ENCODE measurements at regions not wholly inside any gene's neighbourhood (a gene's known extent, or its start where the extent isn't known, plus 50 kb on each side); places are given as distances from the start of the nearest gene placed in this dataset.
A peak's percentile ranks its signal among the peaks of the same experiment; 100 is the strongest.
"Not testable (repeated sequence)": the region's sequence is repeated elsewhere in the genome, so short reads cannot be mapped to it uniquely, and the experiment has no call there.

- DNase-seq: peak; percentile 89
Observed at GRCh38 chr3:159280386-159281191, 478.7 kb downstream of the MFSD1 start.

DNA sequence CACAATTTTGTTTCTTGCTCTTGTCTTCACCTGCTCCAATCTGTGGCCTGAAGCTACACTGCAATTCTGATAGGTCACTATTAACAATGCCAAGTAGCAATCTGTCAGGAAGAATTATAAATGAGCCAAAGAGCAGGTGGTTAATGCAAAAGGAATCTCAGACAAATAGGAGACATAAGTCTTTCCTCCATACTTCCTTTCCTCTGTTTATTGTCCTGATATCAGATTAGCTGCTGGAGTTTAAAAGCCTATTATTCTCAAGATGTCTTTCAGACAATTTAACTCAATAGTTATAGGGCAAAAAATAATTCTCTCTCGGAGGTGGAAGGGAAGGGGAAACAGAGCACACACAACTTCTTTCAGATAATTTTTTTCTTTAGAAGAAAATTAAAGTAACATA is 491.6 kb downstream of the MFSD1 start:
- DNase-seq: no peak

- DNase-seq: no peak
Observed at GRCh38 chr3:159301961-159302360, 500.1 kb downstream of the MFSD1 start.

DNA sequence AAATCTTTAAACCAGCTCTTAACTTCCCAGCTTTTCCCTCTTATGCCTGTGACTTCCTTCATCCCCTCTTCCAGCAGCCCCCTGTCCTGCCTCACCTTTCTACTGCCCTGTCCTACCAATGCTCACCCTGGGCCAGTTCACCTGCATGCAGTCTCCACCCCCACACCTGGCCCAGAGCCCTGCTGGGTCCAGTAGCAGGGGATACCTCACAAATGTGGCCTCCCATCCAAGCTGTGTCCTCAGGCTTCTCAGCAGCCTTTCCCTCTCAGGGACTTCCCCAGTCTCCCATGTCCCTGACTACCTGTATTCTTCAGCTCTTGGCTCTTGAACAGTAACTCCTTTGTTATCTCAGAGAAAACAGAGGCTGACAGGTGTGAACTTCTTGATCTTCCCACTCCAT is 503.2 kb downstream of the MFSD1 start:
- DNase-seq: no peak

DNA sequence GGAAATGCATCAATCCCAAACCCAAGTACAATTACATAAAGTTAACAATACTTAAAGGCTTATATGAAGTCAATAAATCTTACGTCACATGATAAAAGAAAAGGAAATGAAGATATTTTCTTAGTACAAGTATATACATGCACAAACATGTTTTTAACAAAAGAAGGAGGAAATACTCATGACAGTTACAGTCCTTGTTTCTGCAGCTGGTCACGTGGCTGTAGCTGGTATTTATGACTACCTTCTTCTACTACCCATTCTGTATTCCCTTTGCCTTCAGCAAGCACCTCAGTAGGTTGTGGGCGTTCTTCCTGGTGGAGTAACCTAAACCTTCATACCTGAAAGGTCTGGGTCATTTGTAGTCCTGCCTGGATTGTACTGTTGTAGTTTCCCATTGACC is 514.9 kb downstream of the MFSD1 start:
- DNase-seq: not testable (repeated sequence)

DNA sequence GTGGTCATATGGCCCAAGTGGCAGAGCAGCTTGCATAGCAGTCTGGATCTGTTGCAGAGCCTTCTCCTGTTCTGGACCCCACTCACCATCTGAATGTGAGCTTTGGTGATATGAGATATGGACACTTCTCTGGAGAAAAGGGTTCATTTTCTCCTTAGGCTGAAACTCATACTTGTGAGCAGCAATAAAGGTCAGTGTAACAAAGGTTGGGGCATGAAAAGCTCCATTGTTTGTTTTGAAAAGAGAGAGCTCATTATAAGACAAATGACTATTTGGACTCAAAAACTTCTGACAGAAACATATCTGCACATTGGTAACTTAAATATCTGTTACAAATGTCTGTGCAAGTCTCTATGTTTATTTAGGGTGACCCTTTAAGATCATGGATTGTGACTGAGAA is 517.3 kb downstream of the MFSD1 start:
- DNase-seq: no peak

DNA sequence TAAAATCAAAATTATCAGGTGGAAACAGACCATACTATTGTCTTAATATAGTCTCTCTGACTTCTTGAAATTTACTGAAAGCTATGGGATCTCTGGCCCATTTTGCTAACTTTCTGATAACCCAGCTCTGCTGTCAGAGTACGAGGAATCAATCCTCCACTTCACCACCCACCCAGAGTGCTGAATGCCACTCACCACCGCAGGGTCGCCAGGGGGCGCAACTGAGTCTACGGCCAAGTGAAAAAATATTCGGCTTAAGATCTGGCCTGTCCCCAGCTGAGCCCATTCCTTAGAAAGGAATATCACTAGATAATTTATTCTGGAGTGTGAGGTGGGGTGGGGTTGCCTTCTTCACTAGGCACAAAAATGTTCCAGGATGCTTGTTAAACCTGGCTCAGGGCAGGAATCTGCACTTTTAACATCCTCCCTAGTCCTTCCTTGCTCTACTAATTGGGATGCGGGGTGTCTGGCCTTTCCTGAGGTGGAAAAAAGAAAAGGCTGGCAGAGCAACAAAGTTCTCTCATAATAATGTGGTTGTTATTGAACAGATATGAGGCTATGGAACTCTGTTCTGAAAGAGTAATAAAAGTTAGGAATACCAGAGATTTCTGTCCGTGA is 520.6 kb downstream of the MFSD1 start:
- no peak for DNase-seq

- DNase-seq: no peak
Observed at GRCh38 chr3:159323848-159324247, 522.0 kb downstream of the MFSD1 start.

DNA sequence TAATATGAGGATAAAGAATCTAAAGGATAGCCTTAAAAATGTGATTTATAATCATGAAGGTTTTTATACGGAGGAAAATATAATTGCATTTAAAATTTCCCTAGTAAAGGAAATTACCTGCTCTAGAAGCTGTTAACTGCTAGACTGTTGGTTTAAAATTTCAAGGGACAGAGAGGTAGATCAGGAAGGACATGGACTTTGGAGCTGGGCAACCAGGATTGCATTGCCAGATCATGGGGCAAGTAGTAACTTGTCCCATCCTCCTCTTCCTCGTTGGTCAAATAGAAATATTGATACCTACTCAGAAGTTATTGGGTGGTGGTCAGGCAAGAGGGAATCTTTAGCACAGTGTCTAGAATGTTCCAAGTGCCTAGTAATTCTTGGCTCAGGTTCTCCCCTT is 525.1 kb downstream of the MFSD1 start:
- no peak for DNase-seq

- no peak for DNase-seq
Observed at GRCh38 chr3:159332535-159333099, 530.8 kb downstream of the MFSD1 start.

- DNase-seq: no peak
Observed at GRCh38 chr3:159339131-159339530, 537.3 kb downstream of the MFSD1 start.

- DNase-seq: no peak
Observed at GRCh38 chr3:159340877-159341500, 539.1 kb downstream of the MFSD1 start.

DNA sequence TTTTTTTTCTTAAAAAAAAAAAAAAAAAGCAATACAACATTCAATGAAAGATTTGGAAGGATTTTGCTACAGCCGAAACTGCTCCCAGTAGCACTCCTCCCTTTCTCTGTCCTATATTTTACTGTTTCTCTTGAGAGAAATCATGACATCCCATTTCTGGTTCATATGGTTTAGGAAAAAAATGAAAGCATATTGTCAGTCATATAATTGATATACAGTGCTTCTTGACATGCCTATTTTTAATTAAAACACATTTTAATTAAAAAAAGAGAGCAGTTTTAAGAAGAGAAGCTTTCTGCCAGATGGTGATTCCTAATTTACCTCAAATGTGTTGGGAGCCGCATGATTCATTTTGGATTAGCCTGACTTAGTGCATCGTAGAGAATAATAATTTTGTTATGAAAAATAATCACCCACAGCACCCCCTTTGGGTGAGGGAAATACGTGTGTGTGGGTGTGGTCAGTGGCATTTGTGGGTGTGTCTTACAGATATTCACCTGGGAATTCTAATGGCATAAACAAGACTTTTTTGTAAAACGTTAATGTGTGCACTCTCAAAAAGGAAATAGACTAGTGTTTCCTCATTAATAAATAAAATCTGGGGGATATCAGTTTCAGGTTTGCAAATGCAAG is 544.5 kb downstream of the MFSD1 start:
- DNase-seq: no peak

DNA sequence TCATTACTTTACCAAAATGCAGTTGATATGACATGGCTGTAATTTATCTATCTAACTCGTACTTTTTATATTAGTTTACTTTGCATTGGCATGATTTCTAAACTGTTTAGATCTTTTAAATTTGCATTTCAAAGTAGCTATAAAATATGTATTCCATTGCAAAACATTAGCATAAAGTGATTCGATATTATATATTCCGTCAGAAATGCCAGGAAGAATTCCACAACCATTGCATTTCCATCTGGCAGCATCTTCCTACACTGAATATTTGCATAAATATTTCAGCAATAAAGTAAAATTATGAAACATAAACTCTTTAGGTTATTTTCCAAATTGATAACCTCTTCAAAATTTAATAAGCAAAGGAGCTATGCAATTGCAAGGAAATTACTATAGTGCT is 546.6 kb downstream of the MFSD1 start:
- no peak for DNase-seq

GRCh38 chr3:159356606-159357005 is 554.8 kb downstream of the MFSD1 start:
- no peak for DNase-seq

DNA sequence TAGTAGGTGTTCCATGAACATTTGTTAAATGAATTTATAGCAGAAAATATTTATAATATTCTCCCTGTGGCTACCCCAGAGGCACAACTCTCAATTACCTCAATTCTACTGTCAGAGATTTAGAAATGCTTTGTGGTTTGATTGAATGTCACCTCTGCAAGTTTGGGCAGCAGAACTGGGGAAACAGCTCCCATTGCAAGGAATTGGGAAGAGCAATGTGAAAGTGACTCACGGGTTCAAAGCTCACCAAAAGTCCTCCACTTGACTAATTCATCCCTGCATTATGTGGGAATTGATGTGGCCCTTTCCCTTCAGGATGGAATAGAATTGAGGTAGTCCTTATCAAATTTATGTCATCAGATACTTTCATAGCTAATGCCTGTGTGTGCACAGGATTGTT is 562.7 kb downstream of the MFSD1 start:
- DNase-seq: no peak

- DNase-seq: no peak
Observed at GRCh38 chr3:159366476-159366875, 564.6 kb downstream of the MFSD1 start.

DNA sequence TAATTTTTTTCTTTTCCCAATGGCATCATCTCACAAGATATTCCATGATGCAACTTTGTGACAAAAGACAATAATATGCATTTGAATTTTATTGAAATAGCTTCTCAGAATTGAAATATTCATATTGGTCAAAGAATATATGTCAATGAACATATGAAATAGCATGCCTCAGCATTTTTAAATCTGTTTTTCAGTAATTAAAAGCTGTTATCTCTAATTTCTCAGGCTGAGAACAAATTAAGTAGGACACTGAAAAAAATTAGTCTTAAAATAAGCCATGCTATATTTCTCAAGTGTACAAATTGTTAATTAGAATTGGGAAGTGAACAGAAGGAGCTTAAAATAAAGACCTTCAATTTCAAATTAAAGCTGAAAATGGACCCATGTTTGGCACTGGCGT is 570.1 kb downstream of the MFSD1 start:
- no peak for DNase-seq

GRCh38 chr3:159378396-159379194 is 576.7 kb downstream of the MFSD1 start:
- DNase-seq: no peak

DNA sequence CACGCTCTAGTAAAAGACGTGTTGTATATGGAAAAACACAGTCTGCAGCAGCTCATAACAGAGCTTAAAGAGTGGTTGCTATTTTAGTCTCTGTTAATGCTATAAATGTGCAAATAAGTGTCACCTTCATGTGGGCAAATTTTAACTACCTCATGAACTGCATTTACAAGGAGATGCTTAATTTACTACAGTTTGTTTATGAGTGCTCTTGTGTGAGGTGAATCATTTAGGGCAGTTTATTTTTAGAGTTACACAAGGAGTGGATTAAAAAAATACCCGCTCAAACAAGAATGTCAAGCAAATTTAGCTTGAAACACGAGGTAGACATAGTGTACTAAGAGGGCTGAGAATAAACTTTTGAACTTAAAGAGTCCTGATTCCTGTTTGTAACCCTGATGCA is 579.0 kb downstream of the MFSD1 start:
- no peak for DNase-seq

DNA sequence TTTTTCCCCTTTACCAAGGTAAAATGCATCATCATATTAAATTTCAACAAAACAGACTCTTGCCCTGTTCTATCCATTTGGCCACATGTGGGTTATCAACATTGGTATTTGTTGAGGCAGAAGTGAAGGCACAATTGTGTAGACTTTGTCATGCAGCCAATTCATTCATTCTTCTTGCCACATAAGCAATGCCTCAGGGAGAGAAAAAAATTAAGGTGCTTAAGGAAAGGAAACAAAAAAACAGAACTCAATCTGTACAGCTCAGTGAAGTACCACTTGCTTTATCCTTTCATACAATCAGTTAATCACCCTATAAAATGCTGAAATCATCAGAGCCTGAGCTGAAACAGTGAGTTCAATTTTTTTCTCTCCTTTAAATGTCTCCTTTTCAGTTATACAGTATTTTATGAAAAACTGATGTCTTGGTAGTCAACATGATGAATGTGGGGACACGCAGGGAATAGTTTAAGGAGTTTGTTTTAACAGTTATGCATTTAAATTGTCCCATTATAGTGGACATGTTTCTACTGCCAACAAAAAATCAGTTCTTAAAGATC is 588.9 kb downstream of the MFSD1 start:
- DNase-seq: no peak

- not testable (repeated sequence) for DNase-seq
Observed at GRCh38 chr3:159397683-159398082, 591.0 kb upstream of the IL12A start.

Data from NCI-H2171 treated with DMSO at 0.1 percent for 48 hours (cell line).